Dermis microvascular lymphatic vessel endothelial cell (primary cell): ENCODE measurements at regions not wholly inside any gene's neighbourhood (a gene's known extent, or its start where the extent isn't known, plus 50 kb on each side); places are given as distances from the start of the nearest gene placed in this dataset.
A peak's percentile ranks its signal among the peaks of the same experiment; 100 is the strongest.
"Not testable (repeated sequence)": the region's sequence is repeated elsewhere in the genome, so short reads cannot be mapped to it uniquely, and the experiment has no call there.

Experiments used
- DNase-seq, 2 donors: peaks; one replicate each; pipeline versions ENCODE4 v3.0.0 to v3.0.0-alpha.2; 2010; ENCODE audit warnings: low read depth in 2 of 2

DNA sequence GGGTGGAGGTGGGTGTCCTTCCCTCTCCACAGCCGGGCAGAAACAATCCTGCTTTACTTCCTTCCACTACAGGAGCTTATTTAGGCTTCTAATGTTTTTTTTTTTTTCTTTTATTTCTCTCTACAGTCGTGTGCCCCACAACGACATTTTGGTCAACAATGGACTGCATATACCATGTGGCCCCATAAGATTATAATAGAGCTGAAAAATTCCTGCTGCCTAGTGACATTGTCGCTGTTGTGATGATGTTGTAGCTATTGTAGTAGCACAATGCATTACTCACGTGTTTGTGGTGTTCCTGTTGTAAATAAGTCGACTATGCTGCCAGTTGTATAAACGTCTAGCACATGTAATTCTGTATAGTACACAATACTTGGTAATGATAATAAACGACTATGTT, 153.7 kb downstream of the IL20RB start:
- no peak for DNase-seq

DNA sequence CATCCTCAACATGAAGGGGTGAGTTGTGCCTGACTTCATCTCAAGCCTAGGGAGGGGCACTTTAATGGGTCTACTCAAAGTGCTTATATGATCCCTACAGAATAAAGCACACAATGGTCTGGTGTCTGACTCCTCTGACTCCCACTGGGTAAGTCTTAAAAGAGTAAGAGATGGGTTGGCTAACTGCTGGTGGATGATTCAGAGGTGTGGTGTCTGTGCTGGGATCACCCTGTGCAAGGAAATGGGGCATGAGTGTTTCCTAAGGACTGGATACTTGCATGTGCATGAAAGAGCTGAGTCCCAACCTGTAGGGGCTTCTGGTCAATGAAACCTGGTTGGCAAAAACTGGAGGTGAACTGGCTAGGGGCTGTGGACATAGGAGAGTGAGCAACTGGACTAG, 158.8 kb downstream of the IL20RB start:
- DNase-seq: no peak

DNA sequence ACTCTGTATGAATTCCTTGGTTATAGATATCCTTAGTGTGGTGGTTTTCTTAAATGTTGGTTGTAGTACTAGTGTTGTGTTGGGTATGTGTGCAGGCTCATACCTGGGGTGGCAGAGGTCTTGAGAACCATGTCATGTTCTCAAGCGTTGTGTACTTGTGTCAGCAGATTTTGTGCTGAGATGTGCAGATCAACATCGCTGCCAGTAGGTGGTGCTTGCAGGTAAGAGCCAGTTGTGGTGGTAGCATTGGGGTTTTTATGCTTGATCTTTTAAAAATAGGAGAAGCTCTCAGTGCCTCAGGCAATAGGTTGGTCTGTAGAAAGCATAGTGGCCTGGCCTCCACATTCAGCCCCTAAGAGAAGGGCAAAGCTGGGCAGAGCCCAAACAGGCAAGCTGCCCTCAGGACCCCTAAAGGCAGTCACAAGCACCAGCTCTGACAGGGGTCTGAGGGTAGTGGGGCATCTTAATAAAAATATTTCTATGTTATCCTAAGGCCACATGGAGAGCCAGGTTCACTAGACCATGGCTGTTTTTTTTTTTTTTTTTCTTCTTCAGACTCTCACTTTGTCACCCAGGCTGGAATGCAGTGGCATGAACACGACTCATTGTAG, 164.0 kb downstream of the IL20RB start:
- DNase-seq: peak; percentile 31 to 60

GRCh38 chr3:137131081-137131480, 173.3 kb downstream of the IL20RB start:
- DNase-seq: no peak

- no peak for DNase-seq
These were observed 176.6 kb downstream of the IL20RB start for GRCh38 chr3:137134431-137134830.

DNA sequence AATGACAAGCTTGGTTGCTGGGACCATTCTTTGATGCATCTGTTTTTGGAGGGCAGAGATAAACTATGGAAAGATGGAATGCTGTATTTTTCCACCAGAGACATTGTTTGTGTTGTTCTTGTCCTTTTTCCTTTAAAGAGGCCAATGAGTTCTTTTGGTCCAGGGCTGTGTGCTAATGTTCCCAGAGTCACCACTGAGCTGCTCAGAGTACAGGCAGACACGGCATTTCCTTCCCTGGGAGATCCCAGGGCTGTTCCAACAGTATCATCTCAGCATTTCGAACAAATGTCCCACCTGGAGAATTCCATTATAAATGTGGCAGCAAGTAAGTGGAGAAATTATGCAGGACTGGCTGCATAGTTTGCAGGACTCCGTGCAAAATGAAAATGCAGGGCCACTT, 190.6 kb downstream of the IL20RB start:
- DNase-seq: no peak

GRCh38 chr3:137148917-137149316, 191.1 kb downstream of the IL20RB start:
- no peak for DNase-seq

DNA sequence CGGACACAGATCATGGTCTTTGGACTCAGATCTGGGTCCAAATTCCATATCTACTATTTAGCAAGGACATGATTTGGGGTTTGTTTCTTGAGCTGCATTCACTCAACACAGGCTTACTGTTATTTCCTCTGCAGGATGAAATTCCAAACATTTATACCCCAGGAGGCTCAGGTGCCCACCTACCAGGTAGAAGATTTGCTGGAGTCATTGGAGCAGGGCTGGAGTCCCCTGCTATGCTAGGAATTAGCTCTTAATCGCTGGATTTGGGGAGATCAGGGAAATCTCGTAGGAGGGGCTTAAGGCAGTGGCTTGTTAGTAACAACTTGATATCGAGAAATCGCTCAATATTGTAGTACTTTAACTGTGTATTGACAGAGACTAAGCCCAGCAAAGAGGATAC, 193.0 kb downstream of the IL20RB start:
- no peak for DNase-seq

DNA sequence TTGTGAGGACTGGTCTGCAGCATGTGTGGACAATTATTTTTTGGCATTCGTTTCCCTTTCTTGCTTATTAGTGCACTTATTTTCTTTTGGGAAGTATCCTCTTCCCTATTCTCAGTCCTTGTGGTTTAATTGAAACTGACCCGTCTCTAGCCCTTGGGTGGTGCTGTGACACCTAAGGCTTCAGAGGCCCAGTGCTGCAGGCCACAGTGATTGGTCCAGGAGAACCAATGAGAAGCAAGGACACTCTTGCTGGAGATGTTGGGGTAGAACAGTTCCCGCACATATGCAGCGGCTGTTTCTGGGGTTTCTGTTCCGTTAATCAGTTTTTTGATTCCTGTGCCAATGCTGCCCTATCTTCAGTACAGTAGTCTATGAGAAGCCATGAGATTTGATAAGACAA, 195.3 kb downstream of the IL20RB start:
- not testable (repeated sequence) for DNase-seq

GRCh38 chr3:137163241-137163871, 205.6 kb downstream of the IL20RB start:
- DNase-seq: no peak

DNA sequence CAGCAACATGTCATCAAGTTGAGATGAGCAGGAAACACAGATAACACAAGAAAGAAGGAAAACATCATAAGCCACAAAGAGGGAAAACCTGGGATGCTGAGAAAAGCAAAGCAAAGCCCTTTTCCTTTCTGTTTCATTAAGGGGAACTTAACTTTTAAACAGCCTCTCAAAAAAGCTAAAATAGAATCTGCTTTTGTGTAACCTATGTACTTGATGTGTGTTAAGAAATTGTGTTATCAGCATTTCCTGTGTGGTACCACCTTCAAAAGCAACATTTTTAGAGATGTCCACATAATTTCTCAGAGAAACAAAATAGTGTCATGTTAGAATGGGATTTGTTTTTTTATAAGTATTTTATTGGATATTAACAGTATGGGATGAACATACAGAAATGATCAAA, 206.2 kb downstream of the IL20RB start:
- DNase-seq: no peak

- DNase-seq: no peak
These were observed 207.5 kb downstream of the IL20RB start for GRCh38 chr3:137165117-137165806.

DNA sequence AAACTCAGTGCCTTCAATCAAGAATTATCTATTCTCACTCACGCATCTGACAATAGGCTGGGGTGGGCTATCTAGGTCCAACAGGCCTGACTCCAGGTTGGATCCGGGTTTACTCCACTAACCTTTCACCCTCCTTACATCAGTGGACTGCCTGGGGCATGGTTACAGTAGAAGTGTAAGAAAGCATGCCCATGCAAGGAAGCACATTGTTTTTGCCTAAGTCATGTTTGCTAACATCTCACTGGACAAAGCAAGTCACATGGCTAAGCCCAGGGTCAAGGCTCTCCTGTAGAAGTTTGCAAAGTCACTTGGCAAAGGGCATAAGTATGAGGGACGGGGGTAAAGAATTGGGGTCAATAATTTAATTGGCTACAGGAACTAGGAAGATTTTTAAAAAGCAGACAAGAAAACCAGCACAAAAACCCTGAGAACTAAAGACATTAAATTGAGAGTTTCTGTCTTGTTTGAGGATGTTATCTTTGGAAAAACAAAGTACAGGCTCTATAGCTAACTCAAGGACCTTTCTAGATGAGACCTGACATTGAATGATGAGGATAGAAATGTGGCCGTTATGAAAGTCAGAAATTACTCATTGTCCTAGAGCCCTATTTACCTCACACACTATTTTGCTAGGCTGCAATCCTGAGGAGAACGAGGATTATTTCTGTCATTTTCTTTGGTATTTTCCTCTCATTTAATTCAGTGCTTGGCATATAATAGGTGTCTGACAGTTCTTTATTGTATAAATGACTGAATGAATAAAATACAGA, 214.2 kb downstream of the IL20RB start:
- DNase-seq: no peak

DNA sequence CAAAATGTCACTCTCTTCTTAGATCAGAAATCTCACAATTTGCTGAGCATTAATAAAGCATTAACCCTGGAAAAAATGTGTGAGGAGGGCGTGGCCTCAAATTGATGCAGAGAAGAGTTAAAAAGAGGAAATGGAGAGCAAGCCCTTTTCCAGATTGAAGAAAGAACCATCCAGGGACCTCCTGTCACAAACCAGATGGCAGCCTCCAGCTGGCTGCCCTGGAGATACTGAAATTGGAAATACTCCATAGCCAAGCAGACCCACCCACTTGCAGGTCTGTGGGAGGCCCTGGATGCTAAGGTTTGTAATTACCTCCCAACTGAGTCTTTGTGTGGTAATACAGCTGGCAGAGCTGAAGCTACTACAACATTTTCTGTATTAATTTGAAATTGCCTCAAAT, 214.9 kb downstream of the IL20RB start:
- DNase-seq: no peak

DNA sequence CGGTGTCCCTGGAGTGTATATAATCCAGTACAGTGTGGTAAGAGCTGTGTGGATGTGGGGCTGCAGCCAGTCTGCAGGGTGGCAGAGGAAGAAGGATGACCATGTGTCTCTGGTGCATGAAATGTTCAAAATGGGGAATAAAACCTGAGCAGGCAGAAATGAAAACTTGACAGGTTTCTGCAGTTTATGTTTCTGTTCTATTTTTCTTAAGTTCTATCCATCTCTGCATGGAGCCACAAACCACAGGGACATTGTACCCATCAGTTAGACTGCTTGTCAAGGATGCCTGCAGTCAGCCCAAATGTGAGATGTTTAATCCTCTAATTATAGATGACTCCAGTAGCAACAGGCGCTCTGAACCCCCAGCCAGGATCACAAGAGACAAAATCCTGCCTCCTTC, 216.7 kb downstream of the IL20RB start:
- DNase-seq: no peak

DNA sequence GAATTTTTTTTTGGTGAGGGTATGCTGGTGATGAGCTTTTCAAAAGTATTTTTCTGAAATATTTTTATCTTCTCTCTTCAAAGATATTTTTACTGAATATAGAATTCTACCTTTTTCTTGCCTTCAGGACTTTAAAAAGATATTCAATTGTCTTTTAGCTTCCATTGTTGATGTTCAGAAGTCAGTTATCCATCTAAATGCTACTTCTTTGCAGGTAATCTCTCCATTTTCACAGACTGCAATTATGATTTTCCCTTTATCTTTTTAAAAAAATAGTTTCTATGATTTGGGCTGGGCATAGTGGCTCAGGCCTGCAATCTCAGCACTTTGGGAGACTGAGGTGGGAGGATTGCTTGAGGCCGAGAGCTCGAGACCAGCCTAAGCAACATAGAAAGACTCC, 222.4 kb downstream of the IL20RB start:
- no peak for DNase-seq

DNA sequence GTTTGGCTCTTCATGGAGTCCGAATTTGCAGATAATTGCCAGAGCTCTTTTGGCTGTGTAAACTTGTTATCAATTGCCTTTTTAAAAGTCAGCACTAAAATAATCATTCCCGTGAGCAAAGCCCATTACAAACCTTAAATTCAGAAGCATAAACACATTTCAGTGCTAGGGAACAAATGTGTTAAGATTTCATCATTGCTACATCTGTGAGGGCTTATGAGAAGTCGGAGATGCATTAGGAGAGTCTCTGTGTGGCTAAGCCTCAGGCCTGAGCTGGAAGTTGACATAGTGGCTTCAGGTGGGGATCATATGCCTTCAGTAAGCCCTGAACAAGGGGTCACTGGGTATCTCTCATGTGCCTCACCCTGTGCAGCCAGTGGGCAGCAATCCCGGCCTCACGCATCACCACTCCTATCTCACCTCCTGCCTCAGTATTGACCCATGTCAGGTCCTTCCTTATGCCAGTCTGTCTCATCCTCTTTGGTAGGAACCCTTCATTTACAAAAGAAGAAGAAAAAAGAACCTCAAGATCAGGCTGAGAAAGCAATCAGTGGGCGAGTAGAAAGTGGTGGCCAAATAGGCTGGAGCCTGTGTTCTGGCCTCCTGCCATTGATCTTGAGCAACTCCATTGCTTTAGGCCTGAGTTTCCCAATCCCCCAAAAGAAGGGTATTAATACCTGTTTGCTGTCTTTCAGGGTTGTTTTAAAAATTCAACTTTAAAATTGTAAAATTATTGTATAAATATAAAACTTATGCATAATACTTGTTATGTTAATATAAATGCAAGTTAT, 233.5 kb downstream of the IL20RB start:
- DNase-seq: no peak

DNA sequence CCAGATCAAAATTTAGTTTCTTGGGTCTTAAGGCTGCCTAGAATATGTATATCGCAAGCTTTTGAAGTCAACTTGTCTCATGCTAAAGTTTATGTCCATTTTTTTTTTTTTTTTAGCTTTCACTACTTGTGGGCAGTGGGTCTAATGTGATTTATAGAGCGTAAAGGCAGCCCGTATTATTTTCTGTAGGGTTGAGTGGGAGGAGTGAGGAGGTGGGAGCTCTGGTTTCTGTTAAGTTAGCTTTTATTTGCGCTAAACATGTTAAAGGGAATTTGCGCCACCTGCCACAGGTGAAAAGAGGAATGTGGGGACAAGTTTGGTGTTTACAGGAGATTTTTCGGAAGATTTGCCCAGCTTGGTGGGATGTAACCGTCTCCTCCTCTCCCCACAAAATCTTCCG, 234.2 kb downstream of the IL20RB start:
- DNase-seq: no peak

GRCh38 chr3:137194301-137194700, 236.5 kb downstream of the IL20RB start:
- DNase-seq: no peak

DNA sequence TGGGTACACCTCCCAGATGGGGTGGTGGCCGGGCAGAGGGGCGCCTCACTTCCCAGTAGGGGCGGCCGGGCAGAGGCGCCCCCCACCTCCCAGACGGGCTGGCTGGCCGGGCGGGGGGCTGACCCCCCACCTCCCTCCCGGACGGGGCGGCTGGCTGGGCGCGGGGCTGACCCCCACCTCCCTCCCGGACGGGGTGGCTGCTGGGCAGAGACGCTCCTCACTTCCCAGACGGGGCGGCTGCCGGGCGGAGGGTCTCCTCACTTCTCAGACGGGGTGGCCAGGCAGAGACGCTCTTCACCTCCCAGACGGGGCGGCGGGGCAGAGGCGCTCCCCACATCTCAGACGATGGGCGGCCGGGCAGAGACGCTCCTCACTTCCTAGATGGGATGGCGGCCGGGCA, 240.6 kb downstream of the IL20RB start:
- DNase-seq: not testable (repeated sequence)

DNA sequence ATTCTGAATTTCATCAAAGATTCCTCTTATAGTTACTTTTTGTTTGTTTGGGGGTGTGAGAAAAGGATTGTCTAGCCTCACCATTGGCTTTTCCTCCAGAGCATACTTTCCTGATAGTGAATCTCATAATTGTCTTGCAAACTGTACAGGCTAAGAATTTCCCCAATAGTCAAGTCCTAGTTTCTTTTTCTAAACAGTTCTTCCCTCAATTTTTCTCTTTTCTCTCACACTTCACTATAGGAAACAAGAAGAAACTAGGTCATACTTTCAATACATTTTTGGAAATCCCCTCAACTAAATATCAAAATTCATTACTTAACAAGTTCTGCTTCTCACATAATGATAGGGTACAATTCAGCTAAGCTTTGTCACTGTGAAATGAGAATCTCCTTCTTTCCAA, 241.9 kb downstream of the IL20RB start:
- DNase-seq: no peak

DNA sequence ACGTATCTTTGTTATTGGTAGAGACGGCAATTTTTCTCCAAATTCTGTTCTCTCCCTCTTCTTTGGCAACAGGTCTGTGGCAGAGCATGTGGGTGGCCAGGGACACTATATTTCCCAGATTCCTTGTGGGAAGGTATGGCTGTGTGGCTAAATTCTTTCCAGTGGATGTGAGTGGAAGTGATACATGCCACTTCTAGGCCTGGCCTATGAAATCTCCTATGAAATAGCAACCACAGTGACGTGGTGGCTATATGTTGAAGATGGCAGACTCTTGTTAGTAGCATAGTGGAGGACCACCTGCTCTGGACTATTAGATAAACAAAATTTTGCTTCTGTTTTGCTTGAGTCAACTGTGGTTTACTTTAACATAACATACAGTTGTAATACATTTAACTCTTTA, 243.3 kb downstream of the IL20RB start:
- no peak for DNase-seq
